ENCODE measurements at regions not wholly inside any gene's neighbourhood (a gene's known extent, or its start where the extent isn't known, plus 50 kb on each side); places are given as distances from the start of the nearest gene placed in this dataset.

DNA sequence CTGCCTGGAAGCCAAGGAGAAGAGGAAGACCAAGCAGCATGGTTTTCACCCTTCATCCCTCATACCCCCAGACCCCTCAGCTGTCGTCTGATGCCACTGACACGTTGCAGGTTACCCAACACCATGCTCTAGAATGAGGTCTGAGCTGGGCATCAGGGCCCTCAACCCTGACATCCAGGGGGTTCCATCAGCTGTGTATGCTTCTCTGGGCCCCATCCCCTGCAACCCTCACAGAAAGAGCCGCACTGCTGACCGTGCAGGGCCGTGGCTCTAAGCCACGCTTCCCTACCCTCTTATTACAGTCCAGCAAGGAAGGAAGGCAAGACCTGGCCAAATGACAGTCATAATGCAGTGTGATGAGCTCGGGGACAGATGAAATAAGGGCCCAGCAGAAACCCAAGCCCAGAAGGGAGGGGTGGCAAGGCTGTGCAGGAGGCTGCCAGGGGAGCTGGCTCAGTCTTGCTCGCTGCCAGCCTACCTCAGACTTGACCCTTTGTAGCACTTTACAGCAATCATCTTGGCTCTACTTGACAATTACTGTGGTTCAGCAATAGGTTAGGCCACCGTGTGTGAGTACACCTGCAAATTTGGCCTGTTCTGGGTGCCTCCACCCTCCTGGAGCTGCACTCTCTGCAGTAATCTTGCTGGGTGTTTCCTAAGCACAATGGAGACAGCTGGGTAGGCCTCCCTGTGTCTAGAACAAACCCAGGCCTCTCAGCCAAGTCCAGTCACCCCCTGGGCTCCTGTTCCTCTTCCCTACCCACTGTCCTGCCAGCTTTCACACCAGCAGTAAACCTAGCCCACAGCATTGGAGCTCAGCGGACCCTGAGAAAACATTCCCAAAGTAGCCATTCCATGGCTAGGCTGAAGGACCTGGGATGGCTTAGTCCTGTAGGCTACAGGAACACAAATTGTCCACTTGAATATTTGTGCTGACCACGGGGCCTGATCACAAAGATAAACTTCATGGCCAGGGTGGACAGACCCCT, 115.3 kb upstream of the NEO1 start:
- H3K36me3 Mint-ChIP-seq (ENCODE audit: low read depth): no peaks in the 10 kb centered on the region
- no peak for DNase-seq
- no peaks in the 10 kb centered on the region for H3K9me3 Mint-ChIP-seq
- peaks cover 26% of the 10 kb centered on the region for H3K4me1 Mint-ChIP-seq
- H3K4me3 Mint-ChIP-seq: no peak overlapping the region
- TF ChIP-seq, protein P1, sequence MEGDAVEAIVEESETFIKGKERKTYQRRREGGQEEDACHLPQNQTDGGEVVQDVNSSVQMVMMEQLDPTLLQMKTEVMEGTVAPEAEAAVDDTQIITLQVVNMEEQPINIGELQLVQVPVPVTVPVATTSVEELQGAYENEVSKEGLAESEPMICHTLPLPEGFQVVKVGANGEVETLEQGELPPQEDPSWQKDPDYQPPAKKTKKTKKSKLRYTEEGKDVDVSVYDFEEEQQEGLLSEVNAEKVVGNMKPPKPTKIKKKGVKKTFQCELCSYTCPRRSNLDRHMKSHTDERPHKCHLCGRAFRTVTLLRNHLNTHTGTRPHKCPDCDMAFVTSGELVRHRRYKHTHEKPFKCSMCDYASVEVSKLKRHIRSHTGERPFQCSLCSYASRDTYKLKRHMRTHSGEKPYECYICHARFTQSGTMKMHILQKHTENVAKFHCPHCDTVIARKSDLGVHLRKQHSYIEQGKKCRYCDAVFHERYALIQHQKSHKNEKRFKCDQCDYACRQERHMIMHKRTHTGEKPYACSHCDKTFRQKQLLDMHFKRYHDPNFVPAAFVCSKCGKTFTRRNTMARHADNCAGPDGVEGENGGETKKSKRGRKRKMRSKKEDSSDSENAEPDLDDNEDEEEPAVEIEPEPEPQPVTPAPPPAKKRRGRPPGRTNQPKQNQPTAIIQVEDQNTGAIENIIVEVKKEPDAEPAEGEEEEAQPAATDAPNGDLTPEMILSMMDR (IDR thresholded peaks at IDR 0.05): no peak
- H3K27ac Mint-ChIP-seq: peak overlapping the region; percentile 31
- H3K27me3 Mint-ChIP-seq (ENCODE audit: low read depth, poor library complexity): no peaks in the 10 kb centered on the region

DNA sequence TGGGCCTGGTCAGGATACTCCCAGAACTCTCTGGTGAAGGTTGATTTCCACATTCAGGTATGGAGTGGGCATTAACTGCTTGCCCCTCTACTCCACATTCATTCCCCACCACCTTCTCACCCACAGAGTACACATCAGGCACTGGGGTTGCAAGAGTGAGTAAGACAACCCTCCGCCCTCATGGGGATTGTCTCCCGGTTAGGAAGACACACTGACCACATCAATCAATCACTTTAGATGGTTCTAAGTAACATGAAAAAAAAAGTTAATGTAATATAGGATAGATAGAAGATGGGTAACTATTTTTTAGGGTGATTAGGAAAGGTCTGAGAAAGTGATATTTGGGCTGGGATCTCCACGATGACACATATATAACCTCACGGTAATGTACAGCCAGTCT, 116.0 kb upstream of the NEO1 start:
- H3K4me1 Mint-ChIP-seq: peaks cover 26% of the 10 kb centered on the region
- TF ChIP-seq, protein P1 (IDR thresholded peaks at IDR 0.05): no peak
- no peak overlapping the region for H3K27ac Mint-ChIP-seq
- no peak for DNase-seq
- H3K36me3 Mint-ChIP-seq (ENCODE audit: low read depth): no peaks in the 10 kb centered on the region
- H3K4me3 Mint-ChIP-seq: no peak overlapping the region
- H3K27me3 Mint-ChIP-seq (ENCODE audit: low read depth, poor library complexity): no peaks in the 10 kb centered on the region
- H3K9me3 Mint-ChIP-seq: no peaks in the 10 kb centered on the region

DNA sequence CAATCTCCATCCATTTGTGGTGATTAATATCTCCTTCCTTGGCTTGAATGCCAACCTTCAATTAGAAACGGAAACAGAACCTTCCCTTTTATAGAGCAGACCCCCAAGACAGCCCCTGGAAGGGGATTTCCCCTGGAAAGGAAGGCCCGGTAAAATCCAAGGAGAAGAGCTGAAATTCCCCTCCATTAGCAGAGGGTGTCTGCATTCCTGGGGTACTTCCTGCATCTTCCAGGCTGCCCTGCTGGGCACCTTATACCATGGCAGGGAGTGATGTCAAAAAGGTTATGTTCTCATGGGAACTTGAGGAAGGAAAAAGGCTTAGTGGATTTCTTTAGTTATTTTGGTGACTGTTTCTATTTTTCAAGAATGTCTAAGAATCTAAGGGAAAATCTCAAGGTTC, 116.7 kb upstream of the NEO1 start:
- Mint-ChIP-seq H3K27ac (no peak overlapping the region), H3K4me3 (no peak overlapping the region), H3K27me3 (ENCODE audit: low read depth, poor library complexity) (no peaks in the 10 kb centered on the region), H3K4me1 (peaks cover 26% of the 10 kb centered on the region), H3K9me3 (no peaks in the 10 kb centered on the region), H3K36me3 (ENCODE audit: low read depth) (no peaks in the 10 kb centered on the region)
- TF ChIP-seq, protein P1 (IDR thresholded peaks at IDR 0.05): no peak
- DNase-seq: no peak

DNA sequence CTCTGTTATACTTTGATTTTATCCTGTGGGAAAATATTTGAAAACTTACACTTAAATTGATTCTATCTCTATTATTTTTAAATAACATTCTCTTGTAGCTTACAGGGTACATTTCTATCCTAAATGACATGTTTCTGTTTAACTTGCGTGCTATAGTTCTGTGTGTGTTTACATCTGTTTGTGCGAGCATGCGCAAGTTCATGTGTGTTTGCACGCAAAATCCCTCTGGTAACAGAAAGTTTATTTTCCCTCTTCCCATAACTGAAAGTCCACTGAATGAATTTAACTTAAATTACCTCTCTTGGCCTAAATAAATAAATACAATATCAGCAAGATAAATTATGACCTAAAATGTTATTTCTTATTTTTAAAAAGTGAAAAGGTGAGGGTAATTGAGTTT, 117.3 kb upstream of the NEO1 start:
- Mint-ChIP-seq H3K4me1 (peaks cover 23% of the 10 kb centered on the region), H3K27me3 (ENCODE audit: low read depth, poor library complexity) (peaks cover under 1% of the 10 kb centered on the region), H3K9me3 (no peaks in the 10 kb centered on the region), H3K27ac (no peak overlapping the region), H3K4me3 (no peak overlapping the region), H3K36me3 (ENCODE audit: low read depth) (no peaks in the 10 kb centered on the region)
- no peak for DNase-seq
- TF ChIP-seq, protein P1 (IDR thresholded peaks at IDR 0.05): no peak

DNA sequence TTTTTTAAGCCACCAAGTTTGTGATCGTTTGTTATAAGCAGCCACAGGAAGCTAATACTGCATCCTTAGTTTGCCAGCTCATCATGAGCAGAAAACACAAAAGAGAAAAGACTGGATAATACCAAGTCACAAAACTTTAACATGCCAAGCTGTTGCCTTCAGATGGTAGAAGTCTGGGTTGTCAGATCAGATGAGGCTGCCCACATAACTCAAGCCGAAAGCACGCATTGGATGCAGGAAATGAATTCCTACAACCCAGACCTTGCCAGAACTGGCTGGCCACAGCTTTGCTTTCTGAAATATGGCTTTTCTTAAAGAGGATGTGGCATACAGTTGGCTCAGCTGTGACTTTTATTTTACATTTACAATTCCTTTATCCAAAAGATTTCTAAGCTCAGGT, 118.3 kb upstream of the NEO1 start:
- Mint-ChIP-seq H3K27me3 (ENCODE audit: low read depth, poor library complexity) (peaks cover 9% of the 10 kb centered on the region), H3K36me3 (ENCODE audit: low read depth) (no peaks in the 10 kb centered on the region), H3K9me3 (no peaks in the 10 kb centered on the region), H3K27ac (no peak overlapping the region), H3K4me1 (peaks cover 14% of the 10 kb centered on the region), H3K4me3 (no peak overlapping the region)
- TF ChIP-seq, protein P1 (IDR thresholded peaks at IDR 0.05): no peak
- no peak for DNase-seq

DNA sequence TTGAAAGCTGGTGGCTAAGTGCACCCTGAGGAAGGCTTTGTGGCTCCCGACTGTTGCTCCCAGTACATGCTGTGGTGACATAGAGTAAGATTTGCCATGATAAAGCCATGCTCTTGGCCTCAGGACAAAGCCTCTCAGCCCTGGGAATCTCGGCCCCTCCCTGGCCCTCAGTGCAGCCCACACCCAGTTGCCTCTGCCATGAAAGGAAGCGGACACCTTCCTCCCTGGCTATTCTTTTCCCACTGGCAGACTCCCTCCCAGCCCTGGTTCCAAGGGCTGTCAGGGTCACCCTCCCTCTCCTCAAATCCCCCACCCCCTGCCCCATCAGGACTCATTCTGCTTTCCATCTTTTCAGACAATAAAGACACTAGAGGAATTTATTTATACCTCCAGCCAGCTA, 119.8 kb upstream of the NEO1 start:
- TF ChIP-seq, protein P1 (IDR thresholded peaks at IDR 0.05): no peak
- DNase-seq: no peak
- Mint-ChIP-seq H3K27me3 (ENCODE audit: low read depth, poor library complexity) (peaks cover 9% of the 10 kb centered on the region), H3K36me3 (ENCODE audit: low read depth) (no peaks in the 10 kb centered on the region), H3K9me3 (no peaks in the 10 kb centered on the region), H3K27ac (no peak overlapping the region), H3K4me3 (no peak overlapping the region), H3K4me1 (peaks cover 11% of the 10 kb centered on the region)

Measured in nephron progenitor cell (in vitro differentiated cells).